SK-N-SH treated with all-trans-retinoic acid at 6 μM for 48 hours (cell line): ENCODE measurements at regions not wholly inside any gene's neighbourhood (a gene's known extent, or its start where the extent isn't known, plus 50 kb on each side); places are given as distances from the start of the nearest gene placed in this dataset.

ENCODE experiments used
- ATAC-seq: fragments of 200-7000 bp; cut with Tn5 transposase; 3 replicates; pipeline ENCODE4 v1.9.1; 2020; ENCODE audit warnings: mild to moderate bottlenecking, moderate library complexity
- CSDC2 ChIP-seq: fragments of 250-450 bp; sonication (Bioruptor Pico); IDR thresholded peaks from 2 replicates; pipeline ENCODE4 v1.5.0; 2020; ENCODE audit warnings: mild to moderate bottlenecking, moderate library complexity
- CSRNP3 ChIP-seq: fragments of 250-450 bp; sonication (Bioruptor Pico); IDR thresholded peaks from 2 replicates; pipeline ENCODE4 v1.5.1; 2021; ENCODE audit warnings: mild to moderate bottlenecking, moderate library complexity
- ESRRG ChIP-seq: fragments of 250-450 bp; sonication (Bioruptor Pico); IDR thresholded peaks from 2 replicates; pipeline ENCODE4 v1.6.1; 2021; ENCODE audit warnings: mild to moderate bottlenecking
- PATZ1 ChIP-seq: fragments of 250-450 bp; sonication (Bioruptor Pico); IDR thresholded peaks from 2 replicates; pipeline ENCODE4 v1.8.0; 2020; ENCODE audit warnings: mild to moderate bottlenecking, moderate library complexity, borderline replicate concordance
- POU6F1 ChIP-seq: fragments of 250-450 bp; sonication (Bioruptor Pico); IDR thresholded peaks from 2 replicates; pipeline ENCODE4 v1.8.0; 2021; ENCODE audit warnings: low read depth, mild to moderate bottlenecking, moderate library complexity, borderline replicate concordance
- RARB ChIP-seq: fragments of 250-450 bp; sonication (Bioruptor Pico); IDR thresholded peaks from 2 replicates; pipeline ENCODE4 v1.8.0; 2021; ENCODE audit warnings: mild to moderate bottlenecking, moderate library complexity
- SNAI2 ChIP-seq: fragments of 250-450 bp; sonication (Bioruptor Pico); IDR thresholded peaks from 2 replicates; pipeline ENCODE4 v1.5.0; 2020; ENCODE audit warnings: mild to moderate bottlenecking, moderate library complexity
- TSHZ2 ChIP-seq: fragments of 250-450 bp; sonication (Bioruptor Pico); IDR thresholded peaks from 2 replicates; pipeline ENCODE4 v1.5.0; 2020; ENCODE audit warnings: mild to moderate bottlenecking, moderate library complexity
- ZC3H10 ChIP-seq: fragments of 250-450 bp; sonication (Bioruptor Pico); IDR thresholded peaks from 2 replicates; pipeline ENCODE4 v1.5.1; 2021; ENCODE audit warnings: mild to moderate bottlenecking, moderate library complexity
- ZFP3 ChIP-seq: fragments of 250-450 bp; sonication (Bioruptor Pico); IDR thresholded peaks from 2 replicates; pipeline ENCODE4 v1.5.0; 2020; ENCODE audit warnings: mild to moderate bottlenecking, moderate library complexity
- ZNF565 ChIP-seq: fragments of 450-650 bp; formaldehyde crosslinking; conservative IDR thresholded peaks from 2 replicates; pipeline ENCODE4 v1.5.0; 2020; ENCODE audit warnings: low read depth, mild to moderate bottlenecking, moderate library complexity
- ZNF8 ChIP-seq: fragments of 450-650 bp; formaldehyde crosslinking; IDR thresholded peaks from 2 replicates; pipeline ENCODE4 v1.5.0; 2020; ENCODE audit warnings: mild to moderate bottlenecking, moderate library complexity

- no peak for TF ChIP-seq SNAI2 (CRISPR knock-in tag)
- TF ChIP-seq ZNF8 (CRISPR knock-in tag): peak; percentile 40; the same call in 1 of the 2 replicates
- peak; percentile 99 for ATAC-seq
Measured at GRCh38 chr15:70569091-70569713, 194.2 kb downstream of the UACA start.

- ATAC-seq: no peak
Measured at GRCh38 chr15:70566989-70567388, 196.4 kb downstream of the UACA start.

GRCh38 chr15:70566047-70566835, 197.1 kb downstream of the UACA start:
- ATAC-seq: no peak
- TF ChIP-seq ZFP3 (CRISPR knock-in tag): no peak
- TF ChIP-seq ESRRG (CRISPR knock-in tag): no peak
- no peak for TF ChIP-seq TSHZ2
- TF ChIP-seq RARB (CRISPR knock-in tag): no peak
- no peak for TF ChIP-seq CSRNP3 (CRISPR knock-in tag)
- no peak for TF ChIP-seq PATZ1 (CRISPR knock-in tag)

More at GRCh38 chr15:70566989-70567388, 196.4 kb downstream of the UACA start:
- TF ChIP-seq TSHZ2 (no peak), CSDC2 (CRISPR knock-in tag) (no peak), ZC3H10 (CRISPR knock-in tag) (no peak), ZNF565 (CRISPR knock-in tag) (no peak), PATZ1 (CRISPR knock-in tag) (no peak), POU6F1 (CRISPR knock-in tag) (no peak)
- TF ChIP-seq, all 23 proteins: peak for 0
